HG02943 (cell line): ENCODE measurements at regions not wholly inside any gene's neighbourhood (a gene's known extent, or its start where the extent isn't known, plus 50 kb on each side); places are given as distances from the start of the nearest gene placed in this dataset.

ENCODE experiments used
- ATAC-seq: cut with Tn5 transposase; IDR thresholded peaks from one replicate; pipeline ENCODE4 v1.9.1; 2021; ENCODE audit warnings: mild to moderate bottlenecking, low read depth, moderate library complexity; ENCODE audit not compliant: unreplicated experiment

DNA sequence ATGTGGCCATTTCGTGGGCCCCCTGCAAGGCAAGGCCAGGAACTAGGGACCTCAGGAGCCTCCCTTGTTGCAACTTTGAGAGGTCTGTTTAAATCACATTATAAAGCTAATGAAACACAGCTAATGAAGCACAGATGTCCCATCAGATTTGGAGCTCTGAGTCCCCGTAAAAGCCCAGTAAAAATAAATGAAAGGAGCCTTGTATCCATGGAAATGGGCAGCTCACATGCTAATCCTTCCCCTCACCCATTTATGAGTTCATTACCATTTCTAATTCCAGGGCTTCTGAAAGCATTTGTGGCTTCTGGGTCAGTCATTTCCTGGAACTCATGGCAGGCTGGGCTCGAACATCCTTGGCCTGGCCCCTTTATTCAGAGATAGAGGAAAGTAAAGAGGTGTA, 274.8 kb downstream of the SS18 start:
- no peak for ATAC-seq

- ATAC-seq: peak; percentile 95
These were observed 275.5 kb downstream of the SS18 start for GRCh38 chr18:25814841-25815458.

- ATAC-seq: no peak
These were observed 277.3 kb downstream of the SS18 start for GRCh38 chr18:25813110-25813509.

DNA sequence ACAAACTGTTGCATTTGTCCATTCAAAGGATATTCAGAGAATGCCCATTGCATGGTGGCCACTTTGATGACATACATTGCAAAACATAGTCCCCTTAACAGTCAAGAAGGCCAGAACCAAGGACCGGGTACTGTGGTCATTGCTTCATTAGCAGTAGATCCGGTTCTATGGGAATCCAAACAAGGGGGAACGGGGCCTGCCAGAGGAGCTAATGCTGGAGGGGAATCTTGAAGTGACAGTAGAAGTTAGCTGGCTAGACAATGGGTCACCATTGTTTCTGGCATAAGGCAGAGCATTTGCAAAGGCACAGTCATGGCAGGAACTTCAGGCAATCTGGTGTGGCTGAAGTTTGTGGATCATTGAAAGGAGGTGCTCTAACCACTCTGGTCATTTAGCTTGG, 279.7 kb downstream of the SS18 start:
- ATAC-seq: no peak

DNA sequence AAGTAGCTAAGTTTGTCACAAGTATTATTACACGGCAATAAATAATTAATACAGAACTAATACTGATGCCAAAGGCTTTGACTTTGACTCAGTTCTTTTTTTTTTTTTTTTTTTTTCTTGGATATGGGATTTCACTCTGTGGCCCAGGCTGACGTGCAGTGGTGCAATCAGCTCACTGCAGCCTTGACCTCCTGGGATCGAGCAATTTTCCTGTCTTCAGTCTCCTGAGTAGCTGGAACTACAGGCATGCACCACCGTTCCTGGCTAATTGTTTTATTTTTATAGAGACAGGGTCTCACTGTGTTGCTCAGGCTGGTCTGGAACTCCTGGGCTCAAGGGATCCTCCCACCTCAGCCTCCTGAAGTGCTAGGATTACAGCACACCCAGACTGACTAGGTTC, 284.5 kb downstream of the SS18 start:
- no peak for ATAC-seq

DNA sequence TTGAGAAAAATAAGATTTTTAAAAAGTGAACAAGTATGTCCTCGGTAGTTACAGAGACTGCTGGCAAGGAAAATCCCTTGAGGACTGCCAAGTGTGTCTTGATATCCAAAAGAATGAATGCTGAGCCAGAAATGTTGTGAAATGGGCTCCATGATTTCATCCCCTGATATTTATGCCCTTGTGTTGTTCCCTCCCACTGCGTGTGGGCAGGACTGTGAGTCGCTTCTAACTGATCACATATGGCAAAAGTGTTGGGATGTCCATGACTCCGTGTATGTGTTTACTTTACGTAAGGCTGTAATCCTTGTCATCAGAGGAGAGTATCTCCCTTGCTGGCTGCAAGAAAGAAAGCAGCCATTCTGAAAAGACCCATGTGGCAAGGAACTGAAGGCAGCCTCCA, 285.1 kb downstream of the SS18 start:
- ATAC-seq: no peak

- ATAC-seq: no peak
These were observed 291.2 kb downstream of the SS18 start for GRCh38 chr18:25799231-25799630.

DNA sequence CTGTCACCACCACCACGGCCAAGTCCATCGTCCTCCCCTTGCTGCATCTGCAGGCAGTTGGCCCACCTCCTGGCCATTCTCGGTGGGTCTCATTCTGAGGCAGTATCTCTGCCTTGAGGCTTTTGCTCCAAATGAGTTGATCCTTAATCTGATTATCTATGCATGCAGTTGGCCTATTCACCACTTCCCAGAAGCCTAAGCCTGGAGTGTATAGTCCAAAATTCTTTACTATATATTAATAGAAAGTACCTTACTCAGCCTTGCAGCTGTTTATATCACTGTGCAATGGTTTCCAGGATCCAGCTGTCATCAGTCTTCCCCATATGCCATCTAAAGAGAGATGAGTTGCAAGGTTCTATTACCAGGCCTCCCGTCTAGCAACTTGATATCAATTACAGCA, 292.4 kb downstream of the SS18 start:
- no peak for ATAC-seq

- no peak for ATAC-seq
These were observed 295.2 kb downstream of the SS18 start for GRCh38 chr18:25795213-25795612.

- no peak for ATAC-seq
These were observed 303.1 kb downstream of the SS18 start for GRCh38 chr18:25787276-25787675.

- no peak for ATAC-seq
These were observed 303.7 kb downstream of the SS18 start for GRCh38 chr18:25786758-25787157.

GRCh38 chr18:25780105-25780504, 310.3 kb downstream of the SS18 start:
- no peak for ATAC-seq

DNA sequence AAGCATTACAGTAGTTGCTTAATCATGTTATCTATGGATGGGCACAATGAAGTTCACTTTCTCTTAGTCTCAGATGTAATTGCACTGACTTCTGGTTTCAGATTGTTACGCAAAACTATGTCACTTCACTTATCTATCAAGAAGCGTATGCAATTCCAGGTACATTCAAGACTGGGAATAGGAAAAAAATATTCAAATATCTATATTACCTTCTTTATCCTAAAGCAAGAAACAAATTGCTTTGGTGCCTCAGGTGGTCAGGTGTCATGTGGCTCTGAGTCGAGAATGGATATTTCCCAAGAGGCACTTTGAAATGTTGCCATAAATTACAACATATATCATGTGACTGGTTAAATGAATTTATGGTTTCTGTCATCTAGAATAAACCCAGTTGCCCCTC, 318.6 kb downstream of the SS18 start:
- no peak for ATAC-seq

- ATAC-seq: no peak
These were observed 325.6 kb downstream of the SS18 start for GRCh38 chr18:25764777-25765176.

DNA sequence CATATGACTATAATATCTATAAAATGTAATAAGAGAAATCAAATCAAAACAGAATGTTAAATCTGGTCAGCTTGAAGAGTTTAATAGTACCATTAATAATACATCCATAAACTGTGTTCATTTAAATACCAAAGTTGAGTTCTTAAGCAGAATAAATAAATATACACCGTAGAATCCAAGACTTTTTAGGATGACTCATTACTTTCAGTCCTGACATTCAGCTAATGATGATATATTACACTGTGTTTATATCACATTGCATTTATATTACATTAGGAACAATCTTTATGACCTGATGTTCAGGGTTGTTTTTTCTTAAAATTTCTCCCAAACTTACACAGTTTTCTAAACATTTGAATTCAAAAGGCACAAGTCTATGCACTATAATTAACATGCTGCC, 331.3 kb downstream of the SS18 start:
- no peak for ATAC-seq

DNA sequence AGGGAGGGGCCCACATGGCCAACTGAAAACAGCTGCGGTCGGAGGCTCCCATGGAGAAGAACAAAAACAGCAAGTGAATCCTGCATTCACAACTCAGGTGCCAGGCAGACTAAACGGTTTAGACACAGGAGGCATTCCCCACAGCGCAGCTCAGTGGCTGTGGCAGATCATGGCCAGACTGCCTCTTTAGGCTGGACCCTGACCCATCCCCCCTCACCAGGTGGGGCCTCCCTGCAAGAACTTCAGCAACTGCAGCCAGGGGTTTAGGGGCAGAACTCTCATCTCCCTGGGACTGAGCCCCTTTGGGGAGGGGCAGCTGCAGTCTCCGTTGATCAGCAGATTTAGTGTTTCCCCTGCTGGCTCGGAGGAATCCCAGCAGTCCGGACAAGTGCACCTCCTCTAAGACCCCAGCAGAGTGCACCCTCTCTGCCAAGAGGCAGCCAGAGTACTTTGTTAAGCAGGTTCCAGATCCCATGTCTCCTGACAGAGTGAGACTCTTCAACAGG, 346.7 kb downstream of the SS18 start:
- no peak for ATAC-seq

GRCh38 chr18:25739376-25739775, 351.0 kb downstream of the SS18 start:
- ATAC-seq: no peak

DNA sequence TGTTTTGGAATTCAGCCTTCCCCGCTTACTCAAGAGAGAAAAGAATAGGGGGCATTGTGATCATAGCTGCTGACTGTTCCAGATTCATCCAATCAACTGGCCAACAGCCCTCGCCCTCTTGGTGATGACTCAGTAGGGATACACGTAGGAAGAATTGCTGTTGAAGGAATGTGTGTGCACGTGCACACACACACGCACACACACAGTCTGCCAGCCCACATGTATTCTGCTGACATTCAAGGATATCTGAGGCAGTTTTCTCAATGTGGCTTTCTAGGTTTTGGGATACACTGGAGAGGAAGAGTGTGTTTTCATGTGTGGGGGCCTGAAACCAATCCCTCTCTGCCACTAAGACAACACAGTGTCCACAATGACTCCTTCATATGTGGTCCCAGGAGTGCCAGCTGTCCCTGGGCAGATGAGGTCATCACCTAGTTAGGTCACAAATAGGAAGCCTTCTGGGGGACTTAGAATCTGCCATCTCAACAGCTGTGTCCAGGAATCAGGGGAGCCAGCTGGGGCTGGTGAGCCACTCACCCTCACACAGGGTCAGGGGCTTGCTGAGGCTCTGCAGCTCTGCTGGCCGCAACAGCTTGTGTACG, 352.6 kb downstream of the SS18 start:
- ATAC-seq: no peak

- no peak for ATAC-seq
These were observed 353.9 kb downstream of the SS18 start for GRCh38 chr18:25736516-25736915.

GRCh38 chr18:25735459-25735858, 355.0 kb downstream of the SS18 start:
- ATAC-seq: no peak

DNA sequence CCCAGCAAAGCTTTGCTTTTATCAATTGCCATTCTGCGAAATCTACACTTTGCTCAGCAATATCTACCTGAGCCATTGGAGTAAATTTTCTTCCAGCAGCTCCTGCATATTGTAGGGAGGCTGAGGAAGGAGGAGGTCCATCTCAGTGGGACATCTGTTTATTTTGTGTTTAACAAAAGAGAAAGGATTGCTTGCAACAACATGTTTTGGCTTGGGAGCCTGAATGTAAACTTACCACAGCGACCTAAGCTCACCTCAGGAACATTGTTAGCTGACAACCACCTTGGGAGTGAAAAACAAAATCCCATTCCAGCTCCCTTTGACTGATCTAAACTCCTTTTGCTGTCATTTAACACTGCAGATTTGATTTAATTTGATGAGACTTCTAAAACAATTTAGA, 356.1 kb downstream of the SS18 start:
- ATAC-seq: no peak

- ATAC-seq: no peak
These were observed 357.6 kb downstream of the SS18 start for GRCh38 chr18:25732862-25733261.
